MM.1S (cell line): ENCODE measurements at regions not wholly inside any gene's neighbourhood (a gene's known extent, or its start where the extent isn't known, plus 50 kb on each side); places are given as distances from the start of the nearest gene placed in this dataset.

ENCODE experiments used
- DNase-seq: peaks from one replicate; pipeline ENCODE4 v3.0.0-alpha.2; 2015
- H2AFZ ChIP-seq: fragments of 300-600 bp; sonication (generic); 2 replicates; pipeline ENCODE4 v1.6.0; 2016; ENCODE audit warnings: antibody characterized with exemption, low read length
- H3F3A ChIP-seq: fragments of 300-600 bp; sonication (generic); 2 replicates; pipeline ENCODE4 v1.6.1; 2016; ENCODE audit warnings: mild to moderate bottlenecking, antibody characterized with exemption, low read length, moderate library complexity, mixed read lengths; ENCODE audit not compliant: insufficient read depth
- H3K27ac ChIP-seq: fragments of 300-600 bp; sonication (generic); 2 replicates; pipeline ENCODE4 v1.5.1; 2016; ENCODE audit warnings: mild to moderate bottlenecking, low read length
- H3K27me3 ChIP-seq: fragments of 300-600 bp; sonication (generic); replicated peaks from 2 replicates; pipeline ENCODE4 v1.6.0; 2016; ENCODE audit warnings: low read length; ENCODE audit not compliant: insufficient read depth
- H3K36me3 ChIP-seq: fragments of 300-600 bp; sonication (generic); replicated peaks from 2 replicates; pipeline ENCODE4 v1.6.1; 2016; ENCODE audit warnings: mild to moderate bottlenecking, low read length, mixed read lengths; ENCODE audit not compliant: insufficient read depth
- H3K4me1 ChIP-seq: fragments of 300-600 bp; sonication (generic); 2 replicates; pipeline ENCODE4 v1.6.1; 2016; ENCODE audit warnings: low read length, mixed read lengths
- H3K4me2 ChIP-seq: fragments of 300-600 bp; sonication (generic); 2 replicates; pipeline ENCODE4 v1.6.0; 2016; ENCODE audit warnings: low read depth, low read length
- H3K4me3 ChIP-seq: fragments of 300-600 bp; sonication (generic); 2 replicates; pipeline ENCODE4 v1.5.1; 2016; ENCODE audit warnings: low read length, mixed read lengths
- H3K79me2 ChIP-seq: fragments of 300-600 bp; sonication (generic); 2 replicates; pipeline ENCODE4 v1.6.1; 2016; ENCODE audit warnings: mixed run types, low read length, mixed read lengths
- H3K9ac ChIP-seq: fragments of 300-600 bp; sonication (generic); 2 replicates; pipeline ENCODE4 v1.6.1; 2016; ENCODE audit warnings: low read length, mixed read lengths
- H3K9me2 ChIP-seq: fragments of 300-600 bp; sonication (generic); replicated peaks from 2 replicates; pipeline ENCODE4 v1.6.1; 2016; ENCODE audit warnings: mild to moderate bottlenecking, low read length, mixed read lengths; ENCODE audit not compliant: insufficient read depth
- H3K9me3 ChIP-seq: fragments of 300-600 bp; sonication (generic); replicated peaks from 2 replicates; pipeline ENCODE4 v1.6.1; 2016; ENCODE audit warnings: mild to moderate bottlenecking, low read length, mixed read lengths; ENCODE audit not compliant: insufficient read depth
- H4K20me1 ChIP-seq: fragments of 300-600 bp; sonication (generic); 2 replicates; pipeline ENCODE4 v1.6.1; 2016; ENCODE audit warnings: mild to moderate bottlenecking, low read length, moderate library complexity, mixed read lengths; ENCODE audit not compliant: insufficient read depth
- CTCF ChIP-seq: fragments of 300-600 bp; sonication (generic); IDR thresholded peaks from 2 replicates; pipeline ENCODE4 v1.5.1; 2016; ENCODE audit warnings: antibody characterized with exemption, low read length, mixed read lengths
- EZH2 ChIP-seq: fragments of 300-600 bp; sonication (generic); optimal IDR thresholded peaks from 2 replicates; pipeline ENCODE3; 2017; ENCODE audit warnings: low read depth, mild to moderate bottlenecking, antibody characterized with exemption, low read length, mixed read lengths
- EZH2phosphoT487 ChIP-seq: fragments of 300-600 bp; sonication (generic); IDR thresholded peaks from 2 replicates; pipeline ENCODE4 v1.6.1; 2018; ENCODE audit warnings: antibody characterized with exemption, low read length

- Histone ChIP-seq H3K27ac (no peak overlapping the region), H4K20me1 (no peaks in the 10 kb centered on the region), H3K9me2 (no peaks in the 10 kb centered on the region), H3K9me3 (no peaks in the 10 kb centered on the region), H3K27me3 (peaks cover 44% of the 10 kb centered on the region), H3K9ac (no peak overlapping the region), H3K79me2 (no peaks in the 10 kb centered on the region), H3K4me3 (no peak overlapping the region), H3K4me2 (no peak overlapping the region), H2AFZ (no peak overlapping the region), H3F3A (no peaks in the 10 kb centered on the region), H3K36me3 (no peaks in the 10 kb centered on the region), H3K4me1 (peaks cover 10% of the 10 kb centered on the region)
- TF ChIP-seq CTCF = no peak
- no peak for TF ChIP-seq EZH2
- no peak for TF ChIP-seq EZH2phosphoT487
- DNase-seq = no peak
These were observed 78.6 kb upstream of the NAA20 start for GRCh38 chr20:19938421-19939090.

GRCh38 chr20:19940988-19941460 lies 76.1 kb upstream of the NAA20 start:
- no peak for TF ChIP-seq CTCF
- Histone ChIP-seq H3K9ac (no peak overlapping the region), H4K20me1 (no peaks in the 10 kb centered on the region)

GRCh38 chr20:19942611-19943010 lies 74.6 kb upstream of the NAA20 start:
- Histone ChIP-seq H3K27ac (no peak overlapping the region), H3K4me3 (no peak overlapping the region), H3K79me2 (no peaks in the 10 kb centered on the region), H2AFZ (no peak overlapping the region), H3K9ac (no peak overlapping the region), H3K4me2 (no peak overlapping the region), H4K20me1 (no peaks in the 10 kb centered on the region), H3K36me3 (no peaks in the 10 kb centered on the region), H3K9me3 (no peaks in the 10 kb centered on the region), H3K27me3 (peaks cover 21% of the 10 kb centered on the region), H3F3A (no peaks in the 10 kb centered on the region), H3K9me2 (no peaks in the 10 kb centered on the region), H3K4me1 (peaks cover 3% of the 10 kb centered on the region; the same call in 1 of the 2 replicates)
- no peak for DNase-seq
- no peak for TF ChIP-seq CTCF

More at GRCh38 chr20:19940988-19941460, 76.1 kb upstream of the NAA20 start:
- Histone ChIP-seq H3K79me2 (no peaks in the 10 kb centered on the region), H3K4me2 (no peak overlapping the region), H3K4me1 (peaks cover 10% of the 10 kb centered on the region), H3K9me2 (no peaks in the 10 kb centered on the region), H3K4me3 (no peak overlapping the region), H3K36me3 (no peaks in the 10 kb centered on the region), H3K27me3 (peaks cover 34% of the 10 kb centered on the region), H3K27ac (no peak overlapping the region), H3F3A (no peaks in the 10 kb centered on the region), H3K9me3 (no peaks in the 10 kb centered on the region), H2AFZ (no peak overlapping the region)
- DNase-seq = no peak
